Transverse colon (tissue), 4 donors: ENCODE measurements at regions not wholly inside any gene's neighbourhood (a gene's known extent, or its start where the extent isn't known, plus 50 kb on each side); places are given as distances from the start of the nearest gene placed in this dataset.

Experiments used
- CTCF ChIP-seq, 5 experiments: fragments of 200-600 bp in 3 of 5; fragments of 450-650 bp in 2 of 5; sonication (generic) in 3 of 5; IDR thresholded peaks; 1 replicate in 2 of 5; 2 replicates in 3 of 5; pipeline ENCODE4 v1.5.1; 2016 to 2017; ENCODE audit warnings: antibody characterized with exemption in 5 of 5, inconsistent platforms in 3 of 5, mild to moderate bottlenecking in 2 of 5, moderate library complexity in 1 of 5
- EP300 ChIP-seq: sonication (generic); formaldehyde crosslinking; IDR thresholded peaks from one replicate; pipeline ENCODE4 v1.6.1; 2017; ENCODE audit warnings: antibody characterized with exemption, low read depth
- POLR2A ChIP-seq: fragments of 450-650 bp; IDR thresholded peaks from one replicate; pipeline ENCODE4 v1.6.1; 2016; ENCODE audit warnings: antibody characterized with exemption, mild to moderate bottlenecking, moderate library complexity
- POLR2AphosphoS5 ChIP-seq, 3 donors: sonication (generic); formaldehyde crosslinking; IDR thresholded peaks; one replicate each; pipeline ENCODE4 v1.6.1; 2016; ENCODE audit warnings: antibody characterized with exemption in 3 of 3

GRCh38 chr7:84735677-84736076, 451.2 kb downstream of the SEMA3D start:
- TF ChIP-seq CTCF (IDR thresholded peaks at IDR 0.05): no peak
- TF ChIP-seq POLR2AphosphoS5 (IDR thresholded peaks at IDR 0.05): no peak
- TF ChIP-seq POLR2A: no peak
- TF ChIP-seq EP300: no peak
